ENCODE measurements at regions not wholly inside any gene's neighbourhood (a gene's known extent, or its start where the extent isn't known, plus 50 kb on each side); places are given as distances from the start of the nearest gene placed in this dataset.
"Not testable (repeated sequence)": the region's sequence is repeated elsewhere in the genome, so short reads cannot be mapped to it uniquely, and the experiment has no call there.

GRCh38 chr20:60186412-60186811 lies 228.2 kb downstream of the CDH26 start:
- DNase-seq (ENCODE audit: low read depth), result no peak
- H3K4me3 ChIP-seq (ENCODE audit: low read depth, low read length), result no peak overlapping the region
- TF ChIP-seq, protein P1, sequence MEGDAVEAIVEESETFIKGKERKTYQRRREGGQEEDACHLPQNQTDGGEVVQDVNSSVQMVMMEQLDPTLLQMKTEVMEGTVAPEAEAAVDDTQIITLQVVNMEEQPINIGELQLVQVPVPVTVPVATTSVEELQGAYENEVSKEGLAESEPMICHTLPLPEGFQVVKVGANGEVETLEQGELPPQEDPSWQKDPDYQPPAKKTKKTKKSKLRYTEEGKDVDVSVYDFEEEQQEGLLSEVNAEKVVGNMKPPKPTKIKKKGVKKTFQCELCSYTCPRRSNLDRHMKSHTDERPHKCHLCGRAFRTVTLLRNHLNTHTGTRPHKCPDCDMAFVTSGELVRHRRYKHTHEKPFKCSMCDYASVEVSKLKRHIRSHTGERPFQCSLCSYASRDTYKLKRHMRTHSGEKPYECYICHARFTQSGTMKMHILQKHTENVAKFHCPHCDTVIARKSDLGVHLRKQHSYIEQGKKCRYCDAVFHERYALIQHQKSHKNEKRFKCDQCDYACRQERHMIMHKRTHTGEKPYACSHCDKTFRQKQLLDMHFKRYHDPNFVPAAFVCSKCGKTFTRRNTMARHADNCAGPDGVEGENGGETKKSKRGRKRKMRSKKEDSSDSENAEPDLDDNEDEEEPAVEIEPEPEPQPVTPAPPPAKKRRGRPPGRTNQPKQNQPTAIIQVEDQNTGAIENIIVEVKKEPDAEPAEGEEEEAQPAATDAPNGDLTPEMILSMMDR (conservative IDR thresholded peaks at IDR 0.05; ENCODE audit: low read depth, low read length), result no peak

GRCh38 chr20:60187683-60188082 lies 229.5 kb downstream of the CDH26 start:
- no peak for DNase-seq (ENCODE audit: low read depth)
- no peak overlapping the region for H3K4me3 ChIP-seq (ENCODE audit: low read depth, low read length)
- TF ChIP-seq, protein P1 (conservative IDR thresholded peaks at IDR 0.05; ENCODE audit: low read depth, low read length), result no peak

DNA sequence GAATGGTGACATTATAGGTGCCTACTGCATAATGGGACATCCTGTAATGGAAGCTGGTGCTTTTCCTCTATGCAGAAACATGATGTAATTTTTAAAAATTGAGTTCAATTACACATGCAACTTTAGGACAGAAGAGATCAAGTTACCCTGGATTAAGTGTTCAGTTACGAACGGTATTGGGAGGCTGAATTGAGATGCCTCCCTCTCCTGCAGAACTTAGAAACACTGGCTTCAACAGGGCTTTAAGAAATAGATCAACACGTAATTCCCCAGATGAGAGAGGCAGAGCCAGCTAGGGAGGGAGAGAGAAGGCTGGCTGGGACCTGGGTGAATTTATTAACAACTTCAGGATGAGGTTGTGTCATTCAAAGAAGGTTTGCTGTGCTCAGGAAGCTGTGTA lies 232.8 kb downstream of the CDH26 start:
- no peak overlapping the region for H3K4me3 ChIP-seq (ENCODE audit: low read depth, low read length)
- no peak for DNase-seq (ENCODE audit: low read depth)
- TF ChIP-seq, protein P1 (conservative IDR thresholded peaks at IDR 0.05; ENCODE audit: low read depth, low read length), result no peak

DNA sequence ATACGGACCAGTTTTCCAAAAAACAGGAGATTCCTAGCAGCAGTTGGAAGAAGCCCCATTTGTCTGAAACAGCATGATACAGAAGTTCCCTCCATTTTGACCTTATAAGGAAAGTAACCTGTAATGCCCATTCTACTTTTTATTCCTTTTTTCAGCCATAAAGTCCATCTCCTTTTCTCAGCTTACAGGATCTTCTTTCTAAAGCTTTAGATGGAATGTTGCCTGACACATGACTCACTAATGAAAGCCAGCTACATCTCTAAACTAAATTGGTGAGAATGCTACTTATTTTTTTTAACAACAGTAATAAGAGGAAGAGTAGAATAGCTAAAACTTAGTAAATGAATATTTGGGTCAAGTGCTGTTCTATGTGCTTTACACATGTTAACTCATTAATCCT lies 234.1 kb downstream of the CDH26 start:
- no peak for DNase-seq (ENCODE audit: low read depth)
- no peak overlapping the region for H3K4me3 ChIP-seq (ENCODE audit: low read depth, low read length)
- TF ChIP-seq, protein P1 (conservative IDR thresholded peaks at IDR 0.05; ENCODE audit: low read depth, low read length), result no peak

DNA sequence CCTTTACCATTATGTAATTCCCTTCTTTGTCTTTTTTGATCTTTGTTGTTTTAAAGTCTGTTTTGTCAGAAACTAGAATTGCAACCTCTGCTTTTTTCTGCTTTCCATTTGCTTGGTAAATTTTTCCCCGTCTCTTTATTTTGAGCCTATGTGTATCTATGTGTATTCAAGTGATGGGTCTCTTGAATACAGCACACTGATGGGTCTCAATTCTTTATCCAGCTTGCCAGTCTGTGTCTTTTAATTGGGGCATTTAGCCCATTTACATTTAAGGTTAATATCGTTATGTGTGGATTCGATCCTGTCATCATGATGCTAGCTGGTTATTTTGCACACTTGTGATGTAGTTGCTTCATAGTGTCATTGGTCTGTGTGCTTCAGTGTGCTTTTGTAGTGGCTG lies 240.9 kb downstream of the CDH26 start:
- DNase-seq (ENCODE audit: low read depth); H3K4me3 ChIP-seq (ENCODE audit: low read depth, low read length): not testable (repeated sequence)

GRCh38 chr20:60199866-60200265 lies 241.6 kb downstream of the CDH26 start:
- H3K4me3 ChIP-seq (ENCODE audit: low read depth, low read length), result no peak overlapping the region
- TF ChIP-seq, protein P1 (conservative IDR thresholded peaks at IDR 0.05; ENCODE audit: low read depth, low read length), result no peak
- DNase-seq (ENCODE audit: low read depth), result no peak

GRCh38 chr20:60200305-60200918 lies 242.2 kb downstream of the CDH26 start:
- TF ChIP-seq, protein P1 (conservative IDR thresholded peaks at IDR 0.05; ENCODE audit: low read depth, low read length), result no peak
- no peak for DNase-seq (ENCODE audit: low read depth)
- no peak overlapping the region for H3K4me3 ChIP-seq (ENCODE audit: low read depth, low read length)
